ENCODE measurements at regions not wholly inside any gene's neighbourhood (a gene's known extent, or its start where the extent isn't known, plus 50 kb on each side); places are given as distances from the start of the nearest gene placed in this dataset.
A peak's percentile ranks its signal among the peaks of the same experiment; 100 is the strongest.
"Not testable (repeated sequence)": the region's sequence is repeated elsewhere in the genome, so short reads cannot be mapped to it uniquely, and the experiment has no call there.

DNA sequence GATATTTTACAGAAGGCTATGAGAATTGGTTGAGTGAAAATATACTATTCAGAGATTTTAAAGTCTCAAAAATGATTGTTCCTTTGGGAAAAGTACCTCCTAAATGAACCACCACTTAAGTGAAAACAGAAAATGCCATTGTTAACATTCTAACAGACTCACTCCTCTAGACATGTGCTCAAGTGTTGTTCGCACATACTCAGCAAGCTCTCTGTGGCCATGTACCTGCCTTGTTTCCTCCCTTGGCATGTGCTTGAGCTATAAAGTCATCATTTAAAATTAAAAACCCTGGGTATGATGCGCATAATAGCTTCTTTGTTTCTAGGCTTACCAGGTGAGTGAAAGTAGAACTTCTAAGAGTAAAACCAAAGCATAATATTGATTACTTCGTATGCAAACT lies 343.2 kb upstream of the VRK2 start:
- DNase-seq (ENCODE audit: insufficient read length, low spot score): no peak
- FAIRE-seq: no peak
- TF ChIP-seq POLR2A (IDR thresholded peaks at IDR 0.05; ENCODE audit: low read depth, low read length): no peak

DNA sequence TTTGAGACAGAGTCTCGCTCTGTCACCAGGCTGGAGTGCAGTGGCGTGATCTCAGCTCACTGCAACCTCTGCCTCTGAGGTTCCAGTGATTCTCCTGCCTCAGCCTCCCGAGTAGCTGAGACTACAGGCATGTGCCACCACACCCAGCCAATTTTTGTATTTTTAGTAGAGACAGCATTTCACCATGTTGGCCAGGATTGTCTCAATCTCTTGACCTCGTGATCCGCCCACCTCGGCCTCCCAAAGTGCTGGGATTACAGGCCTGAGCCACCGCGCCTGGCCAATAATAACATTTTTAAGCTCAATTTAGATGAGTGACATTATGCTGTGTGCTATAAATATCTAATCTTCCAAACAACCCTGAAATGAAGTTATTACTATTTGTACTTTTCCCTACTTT lies 338.8 kb upstream of the VRK2 start:
- DNase-seq (ENCODE audit: insufficient read length, low spot score); FAIRE-seq: not testable (repeated sequence)

DNA sequence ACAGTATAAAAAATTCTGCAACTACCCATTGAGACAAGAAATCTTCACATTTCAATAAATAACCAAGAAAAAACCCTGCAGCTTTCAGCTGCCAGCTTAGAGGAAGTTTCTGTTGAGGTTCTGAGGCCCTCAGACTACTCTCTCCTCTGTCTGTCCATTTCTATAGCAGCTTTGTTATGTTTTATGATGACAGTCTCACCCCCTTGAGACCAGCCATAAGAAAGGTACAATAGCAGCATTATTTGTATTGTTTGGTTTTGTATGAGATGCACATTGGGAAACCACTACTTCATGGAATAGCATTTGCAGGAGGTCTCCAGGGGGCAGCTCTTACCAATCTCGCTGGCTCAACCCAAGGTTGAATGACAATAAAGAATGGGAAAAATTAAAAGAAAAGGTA lies 334.6 kb upstream of the VRK2 start:
- no peak for FAIRE-seq
- TF ChIP-seq POLR2A (IDR thresholded peaks at IDR 0.05; ENCODE audit: low read depth, low read length): no peak
- no peak for DNase-seq (ENCODE audit: insufficient read length, low spot score)

DNA sequence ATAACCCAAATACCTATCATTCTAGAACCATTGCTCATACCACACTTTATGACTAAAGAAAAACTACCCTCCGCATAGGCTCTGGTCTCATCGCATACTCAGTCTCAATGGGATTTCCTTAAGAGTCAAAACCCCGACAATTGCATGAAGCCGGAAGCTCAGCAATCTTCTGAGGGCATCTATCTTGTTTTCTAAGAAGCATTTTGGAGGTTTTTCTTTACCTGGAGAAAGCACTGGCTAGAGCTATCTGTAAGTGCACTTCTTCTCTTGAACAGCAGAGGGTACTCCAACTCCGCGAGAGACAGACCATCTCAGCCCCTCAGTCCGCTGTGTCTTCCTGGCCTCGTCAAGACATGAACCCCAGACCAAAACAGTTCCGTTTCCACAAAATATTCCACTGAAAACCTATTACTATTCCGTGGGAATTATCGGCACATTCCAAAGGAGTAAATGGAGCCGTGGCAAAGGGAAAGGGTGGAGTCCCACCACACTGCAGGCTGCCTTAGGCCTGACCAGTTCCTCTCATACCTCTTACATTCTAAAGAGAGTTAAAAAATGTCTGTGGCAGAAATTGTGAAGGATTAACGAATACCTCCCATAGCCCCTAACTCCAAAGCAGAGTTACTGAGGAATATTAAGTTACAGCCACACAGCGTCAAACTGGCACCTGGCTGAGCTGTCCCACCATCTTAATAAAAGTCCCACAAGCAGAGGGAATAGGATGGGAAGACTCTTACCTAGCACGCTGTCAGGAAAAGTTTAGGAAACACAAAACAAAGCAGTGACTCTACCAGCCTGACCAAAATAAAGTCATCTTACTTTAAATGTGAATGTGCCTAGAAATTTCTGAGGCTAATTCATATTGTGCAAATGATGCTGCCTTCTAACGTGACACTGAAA lies 325.6 kb upstream of the VRK2 start:
- no peak for TF ChIP-seq POLR2A (IDR thresholded peaks at IDR 0.05; ENCODE audit: low read depth, low read length)
- peak; percentile 13 for DNase-seq (ENCODE audit: insufficient read length, low spot score)

DNA sequence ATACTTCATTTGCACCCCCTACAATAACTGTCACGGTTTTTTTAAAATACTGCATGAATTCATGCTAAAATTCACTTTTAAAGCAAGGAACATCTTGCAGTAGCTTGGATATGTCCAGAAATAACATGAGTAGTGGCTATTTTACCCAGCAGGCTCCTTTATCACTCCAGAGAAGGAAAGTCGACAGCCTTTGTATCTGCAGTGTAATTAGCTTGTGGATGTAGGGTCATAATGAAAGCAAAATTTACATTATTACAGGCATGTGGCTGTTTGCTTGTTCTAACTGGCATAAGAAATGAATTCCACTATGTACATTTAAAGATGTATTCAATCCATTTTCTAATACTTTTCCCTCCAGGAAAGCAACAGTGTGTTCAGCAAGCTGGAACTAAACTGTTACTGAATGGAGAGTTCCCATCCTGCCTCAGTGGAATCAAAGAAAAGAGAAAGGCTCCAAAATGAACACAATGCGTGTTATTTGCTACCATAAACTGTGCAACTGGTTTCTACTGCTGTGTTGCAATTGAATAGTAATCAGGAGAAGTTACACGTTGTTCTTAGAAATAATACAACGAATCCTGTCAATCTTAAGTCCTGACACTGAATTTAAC lies 321.2 kb upstream of the VRK2 start:
- no peak for TF ChIP-seq POLR2A (IDR thresholded peaks at IDR 0.05; ENCODE audit: low read depth, low read length)
- no peak for DNase-seq (ENCODE audit: insufficient read length, low spot score)
- FAIRE-seq: no peak

More for the DNA sequence above, 325.6 kb upstream of the VRK2 start:
- FAIRE-seq: peak; percentile 88

DNA sequence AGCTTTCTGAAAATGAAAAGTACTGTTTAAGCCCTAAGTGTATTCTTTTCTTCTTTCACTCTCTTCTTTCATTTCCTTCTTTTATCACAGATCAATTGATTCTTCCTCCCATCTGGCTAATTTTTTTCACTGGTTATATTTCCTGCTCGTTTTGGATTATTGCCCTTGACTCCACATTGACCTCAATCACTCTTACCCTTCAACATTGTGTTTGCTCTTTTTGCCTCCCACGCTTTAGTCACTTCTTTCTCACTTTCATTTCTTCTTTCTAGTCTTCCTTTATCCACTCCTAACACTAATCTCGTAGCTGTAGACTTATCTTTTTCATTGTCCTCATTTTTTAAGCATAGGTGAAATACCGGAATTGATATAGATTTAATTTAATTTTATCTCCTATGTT lies 320.3 kb upstream of the VRK2 start:
- no peak for DNase-seq (ENCODE audit: insufficient read length, low spot score)
- TF ChIP-seq POLR2A (IDR thresholded peaks at IDR 0.05; ENCODE audit: low read depth, low read length): no peak
- FAIRE-seq: no peak

DNA sequence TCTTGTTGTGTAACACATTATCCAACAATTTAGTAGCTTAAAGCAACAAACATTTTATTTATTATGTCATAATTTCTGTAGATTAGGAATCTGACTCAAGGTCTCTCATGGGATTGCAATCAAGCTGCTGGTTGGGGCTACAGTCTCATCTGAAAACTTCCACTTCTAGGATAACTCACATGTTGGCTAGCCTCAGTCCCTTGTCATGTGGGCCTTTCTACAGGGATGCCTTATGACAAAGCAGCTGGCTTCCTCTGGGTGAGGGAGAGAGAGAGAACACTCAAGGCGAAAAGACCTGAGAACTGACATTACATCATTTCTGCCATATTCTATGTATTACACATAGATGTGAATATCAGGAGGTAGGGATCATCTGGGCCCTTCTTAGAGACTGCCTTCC lies 317.9 kb upstream of the VRK2 start:
- DNase-seq (ENCODE audit: insufficient read length, low spot score): no peak
- FAIRE-seq: no peak
- no peak for TF ChIP-seq POLR2A (IDR thresholded peaks at IDR 0.05; ENCODE audit: low read depth, low read length)

DNA sequence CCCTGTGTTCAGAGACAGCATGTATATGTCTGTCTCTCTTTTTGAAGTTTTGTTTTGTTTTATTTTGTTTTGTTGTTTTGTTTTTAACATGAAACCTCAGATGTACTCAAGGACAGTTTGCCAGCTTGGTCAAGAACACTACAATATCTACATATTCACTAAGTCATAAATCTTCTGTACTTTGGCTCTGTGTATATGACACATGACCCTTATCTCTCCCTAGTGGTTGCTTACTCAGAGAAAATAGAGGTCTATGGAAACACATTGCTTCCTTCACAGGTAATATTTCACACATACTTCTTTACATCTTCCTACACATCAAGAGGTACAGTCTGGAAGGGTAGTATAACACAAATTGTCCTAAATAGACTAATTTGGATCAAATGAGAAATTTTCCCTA lies 312.6 kb upstream of the VRK2 start:
- TF ChIP-seq POLR2A (IDR thresholded peaks at IDR 0.05; ENCODE audit: low read depth, low read length): no peak
- FAIRE-seq: no peak
- no peak for DNase-seq (ENCODE audit: insufficient read length, low spot score)

DNA sequence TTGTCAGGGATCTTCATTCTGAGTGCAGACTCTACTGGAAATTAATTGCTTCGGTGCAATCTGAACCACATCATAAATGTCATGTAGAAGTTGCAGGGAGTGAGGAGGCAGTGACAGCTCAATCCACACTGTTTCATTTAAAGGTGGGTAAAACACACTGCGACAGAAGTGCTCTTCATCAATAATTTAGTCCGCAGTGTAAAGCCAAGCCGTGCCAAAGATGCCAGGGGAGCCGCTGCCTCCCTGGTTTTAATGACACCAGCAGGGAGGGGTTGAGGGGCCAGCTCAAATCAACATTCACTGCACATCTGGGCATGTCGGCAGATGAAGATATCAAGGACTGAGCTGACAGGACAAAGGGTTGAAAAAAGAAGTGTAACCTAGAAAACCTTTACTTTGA lies 305.7 kb upstream of the VRK2 start:
- TF ChIP-seq POLR2A (IDR thresholded peaks at IDR 0.05; ENCODE audit: low read depth, low read length): no peak
- FAIRE-seq: no peak
- no peak for DNase-seq (ENCODE audit: insufficient read length, low spot score)

DNA sequence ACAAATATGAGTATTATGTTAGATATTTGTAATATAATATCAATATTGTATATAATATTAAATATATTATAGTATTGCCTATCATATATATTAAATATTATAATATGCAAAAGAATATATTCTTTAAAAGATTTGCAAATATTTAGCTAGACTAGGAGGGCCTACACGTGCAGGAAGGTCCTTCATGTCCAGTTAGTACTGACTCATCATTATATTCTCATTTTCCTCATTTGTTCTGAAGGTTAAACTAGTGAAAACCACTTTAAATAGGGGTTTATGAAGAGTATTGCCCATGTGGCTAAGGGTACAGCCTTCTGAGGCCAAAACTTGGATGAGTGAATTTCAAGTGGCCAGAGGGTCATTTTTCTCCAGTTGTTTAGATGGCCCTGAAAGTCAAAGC lies 293.0 kb upstream of the VRK2 start:
- no peak for TF ChIP-seq POLR2A (IDR thresholded peaks at IDR 0.05; ENCODE audit: low read depth, low read length)
- FAIRE-seq: no peak
- no peak for DNase-seq (ENCODE audit: insufficient read length, low spot score)

DNA sequence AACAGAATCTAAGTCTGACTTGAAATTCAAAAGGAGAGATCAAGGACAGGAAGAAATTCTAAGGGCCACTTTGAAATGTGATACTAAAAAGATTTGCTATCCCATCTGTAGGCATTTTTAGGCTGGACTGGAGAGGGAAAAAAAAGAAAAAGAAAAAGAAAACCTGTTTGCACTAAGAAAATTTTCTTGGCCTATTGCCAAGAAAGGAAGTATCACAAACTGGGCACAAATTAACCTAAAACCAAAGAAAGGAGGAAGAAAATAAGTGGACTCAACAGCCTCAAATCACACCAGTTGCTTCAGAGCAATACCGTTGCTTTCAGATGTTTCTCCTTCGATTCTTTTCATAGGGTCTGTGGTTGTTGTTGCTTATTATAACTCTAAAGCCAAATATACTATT lies 287.9 kb upstream of the VRK2 start:
- no peak for TF ChIP-seq POLR2A (IDR thresholded peaks at IDR 0.05; ENCODE audit: low read depth, low read length)
- FAIRE-seq (no peak), DNase-seq (ENCODE audit: insufficient read length, low spot score) (no peak)

DNA sequence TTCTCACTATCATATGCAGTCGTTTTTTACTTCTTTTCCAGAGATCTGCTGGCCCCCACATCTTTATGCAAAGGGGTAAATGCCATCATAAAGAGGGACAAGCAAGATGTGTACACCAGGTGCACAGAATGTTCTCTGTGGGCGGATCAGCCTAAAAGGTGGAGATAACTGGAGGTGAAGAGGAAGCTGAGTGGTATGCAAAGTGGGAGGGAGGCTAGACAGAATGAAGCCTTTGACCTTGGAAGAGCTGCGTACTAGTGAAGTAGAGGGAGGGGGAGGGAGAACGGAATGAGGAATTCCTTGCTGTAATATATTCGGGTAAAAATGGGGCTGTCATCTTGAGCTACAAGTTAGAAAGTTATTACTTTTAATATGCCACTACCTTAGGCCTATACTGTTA lies 287.5 kb upstream of the VRK2 start:
- DNase-seq (ENCODE audit: insufficient read length, low spot score) (no peak), FAIRE-seq (no peak)

DNA sequence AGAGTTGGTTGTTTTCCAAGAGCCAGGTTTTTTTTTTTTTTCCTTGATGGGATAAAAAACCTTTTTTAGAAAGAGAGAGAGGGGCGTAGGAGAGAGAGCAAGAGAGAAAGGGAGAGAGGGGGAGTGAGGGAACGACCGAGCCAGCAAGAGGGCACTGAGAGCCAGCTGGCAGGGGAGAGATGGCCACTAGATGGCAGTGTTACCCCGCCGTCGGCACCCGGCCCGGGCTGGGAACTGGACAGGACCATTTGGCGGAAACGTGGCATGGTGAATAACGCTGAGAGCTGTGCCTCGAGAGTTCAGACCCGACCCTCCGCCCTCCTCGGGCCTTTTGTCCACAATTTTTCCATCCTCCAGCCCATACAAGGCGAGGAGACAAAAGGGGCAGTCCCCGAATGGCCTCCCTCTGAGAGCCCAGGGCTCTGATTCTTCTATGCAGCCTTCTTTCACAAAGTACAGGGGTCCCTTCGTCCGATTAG lies 286.7 kb upstream of the VRK2 start:
- DNase-seq (ENCODE audit: insufficient read length, low spot score) (peak; percentile 57), FAIRE-seq (peak; percentile 89)
- no peak for TF ChIP-seq POLR2A (IDR thresholded peaks at IDR 0.05; ENCODE audit: low read depth, low read length)

More for the DNA sequence above, 287.5 kb upstream of the VRK2 start:
- TF ChIP-seq POLR2A (IDR thresholded peaks at IDR 0.05; ENCODE audit: low read depth, low read length): no peak

DNA sequence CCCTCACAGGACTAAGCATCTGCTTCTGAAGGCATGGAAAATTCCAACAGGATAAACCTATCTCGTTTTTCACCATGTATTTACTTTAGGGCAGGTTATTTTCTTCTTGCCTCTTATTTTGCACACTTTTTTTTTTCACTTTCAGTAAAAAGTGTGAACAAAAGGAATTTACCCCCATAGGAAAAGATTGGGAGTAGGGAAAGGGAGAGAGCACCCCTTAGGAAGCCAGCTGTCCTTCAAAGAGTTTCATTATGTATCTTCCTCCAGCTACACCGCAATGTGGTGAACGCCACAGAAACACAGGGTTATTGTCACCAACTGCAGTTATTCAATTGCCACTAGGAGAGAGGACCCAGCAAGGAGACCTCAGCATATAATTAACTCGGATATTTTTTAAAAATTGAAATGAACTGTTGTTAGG lies 286.2 kb upstream of the VRK2 start:
- DNase-seq (ENCODE audit: insufficient read length, low spot score) (no peak), FAIRE-seq (no peak)
- no peak for TF ChIP-seq POLR2A (IDR thresholded peaks at IDR 0.05; ENCODE audit: low read depth, low read length)

DNA sequence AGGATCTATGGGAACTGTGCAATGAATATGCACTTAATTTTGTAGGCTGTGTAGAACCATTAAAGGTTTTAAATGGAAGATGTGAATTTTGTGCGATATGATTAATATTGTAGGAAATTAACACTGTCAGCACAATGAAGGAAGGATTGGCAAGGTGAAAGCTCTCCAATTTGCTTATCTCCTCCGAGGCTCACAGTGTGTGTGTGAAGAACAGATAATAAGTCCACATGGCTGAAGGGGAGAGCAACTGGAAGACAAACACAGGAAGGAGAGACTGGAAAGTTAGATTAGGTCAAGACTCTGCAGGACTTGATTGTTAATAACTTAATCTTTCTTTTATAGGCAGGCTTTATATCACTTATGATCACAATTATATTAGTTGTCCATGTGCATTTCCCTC lies 269.7 kb upstream of the VRK2 start:
- TF ChIP-seq POLR2A (IDR thresholded peaks at IDR 0.05; ENCODE audit: low read depth, low read length): no peak
- FAIRE-seq: no peak
- DNase-seq (ENCODE audit: insufficient read length, low spot score): no peak

Measured in H54 (cell line).